Neuron (in vitro differentiated cells): ENCODE measurements at regions not wholly inside any gene's neighbourhood (a gene's known extent, or its start where the extent isn't known, plus 50 kb on each side); places are given as distances from the start of the nearest gene placed in this dataset.
"Not testable (repeated sequence)": the region's sequence is repeated elsewhere in the genome, so short reads cannot be mapped to it uniquely, and the experiment has no call there.

Source experiments
- H2AFZ ChIP-seq: one replicate; pipeline ENCODE4 v1.6.1; 2013; ENCODE audit warnings: low read depth, mild to moderate bottlenecking, inconsistent platforms, low read length, moderate library complexity
- H3K27me3 ChIP-seq: one replicate; pipeline ENCODE4 v1.6.1; 2013; ENCODE audit warnings: low read length; ENCODE audit not compliant: insufficient read depth
- H3K36me3 ChIP-seq: one replicate; pipeline ENCODE4 v1.6.1; 2013; ENCODE audit warnings: low read length; ENCODE audit not compliant: insufficient read depth
- H3K4me1 ChIP-seq: one replicate; pipeline ENCODE4 v1.6.1; 2013; ENCODE audit warnings: low read length; ENCODE audit not compliant: insufficient read depth
- H3K4me3 ChIP-seq: 2 replicates; pipeline ENCODE4 v1.5.1; 2013; ENCODE audit warnings: mild to moderate bottlenecking, low read length, moderate library complexity
- H3K9me3 ChIP-seq: one replicate; pipeline ENCODE4 v1.6.1; 2013; ENCODE audit warnings: low read length

GRCh38 chr2:13758412-13758811, 874.1 kb upstream of the LRATD1 start:
- no peaks in the 10 kb centered on the region for H3K9me3 ChIP-seq
- no peak overlapping the region for H3K4me3 ChIP-seq
- H3K4me1 ChIP-seq, result no peaks in the 10 kb centered on the region
- no peak overlapping the region for H2AFZ ChIP-seq
- H3K36me3 ChIP-seq, result no peaks in the 10 kb centered on the region
- H3K27me3 ChIP-seq, result no peaks in the 10 kb centered on the region

GRCh38 chr2:13768274-13768673, 864.2 kb upstream of the LRATD1 start:
- Histone ChIP-seq H3K4me1 (no peaks in the 10 kb centered on the region), H3K9me3 (no peaks in the 10 kb centered on the region), H3K36me3 (no peaks in the 10 kb centered on the region), H3K4me3 (no peak overlapping the region), H3K27me3 (no peaks in the 10 kb centered on the region), H2AFZ (no peak overlapping the region)

- Histone ChIP-seq H2AFZ (no peak overlapping the region), H3K4me1 (no peaks in the 10 kb centered on the region), H3K4me3 (no peak overlapping the region), H3K36me3 (no peaks in the 10 kb centered on the region), H3K9me3 (no peaks in the 10 kb centered on the region), H3K27me3 (no peaks in the 10 kb centered on the region)
Observed at GRCh38 chr2:13770279-13770678, 862.2 kb upstream of the LRATD1 start.

GRCh38 chr2:13779996-13780395, 852.5 kb upstream of the LRATD1 start:
- no peaks in the 10 kb centered on the region for H3K27me3 ChIP-seq

GRCh38 chr2:13791019-13791547, 841.4 kb upstream of the LRATD1 start:
- Histone ChIP-seq H3K27me3 (no peaks in the 10 kb centered on the region), H2AFZ (no peak overlapping the region), H3K4me1 (no peaks in the 10 kb centered on the region), H3K9me3 (no peaks in the 10 kb centered on the region), H3K4me3 (no peak overlapping the region), H3K36me3 (no peaks in the 10 kb centered on the region)

More at GRCh38 chr2:13779996-13780395, 852.5 kb upstream of the LRATD1 start:
- H3K4me1 ChIP-seq, result no peaks in the 10 kb centered on the region
- H2AFZ ChIP-seq, result no peak overlapping the region
- no peaks in the 10 kb centered on the region for H3K36me3 ChIP-seq
- H3K9me3 ChIP-seq, result no peaks in the 10 kb centered on the region
- H3K4me3 ChIP-seq, result no peak overlapping the region

- Histone ChIP-seq H3K9me3 (no peaks in the 10 kb centered on the region), H3K4me1 (no peaks in the 10 kb centered on the region), H3K4me3 (no peak overlapping the region), H2AFZ (no peak overlapping the region), H3K36me3 (no peaks in the 10 kb centered on the region), H3K27me3 (no peaks in the 10 kb centered on the region)
Observed at GRCh38 chr2:13806539-13806938, 826.0 kb upstream of the LRATD1 start.

- Histone ChIP-seq H3K4me1 (no peaks in the 10 kb centered on the region), H3K27me3 (no peaks in the 10 kb centered on the region), H3K9me3 (no peaks in the 10 kb centered on the region), H3K4me3 (no peak overlapping the region), H3K36me3 (no peaks in the 10 kb centered on the region), H2AFZ (no peak overlapping the region)
Observed at GRCh38 chr2:13813236-13813635, 819.3 kb upstream of the LRATD1 start.

- no peaks in the 10 kb centered on the region for H3K4me1 ChIP-seq
- H3K9me3 ChIP-seq, result no peaks in the 10 kb centered on the region
- no peaks in the 10 kb centered on the region for H3K36me3 ChIP-seq
- no peak overlapping the region for H2AFZ ChIP-seq
- no peak overlapping the region for H3K4me3 ChIP-seq
- H3K27me3 ChIP-seq, result no peaks in the 10 kb centered on the region
Observed at GRCh38 chr2:13818002-13818401, 814.5 kb upstream of the LRATD1 start.

- Histone ChIP-seq H3K9me3 (no peaks in the 10 kb centered on the region), H3K36me3 (no peaks in the 10 kb centered on the region), H3K4me1 (no peaks in the 10 kb centered on the region), H3K27me3 (no peaks in the 10 kb centered on the region), H2AFZ (no peak overlapping the region), H3K4me3 (no peak overlapping the region)
Observed at GRCh38 chr2:13819896-13820295, 812.6 kb upstream of the LRATD1 start.

- H3K4me1 ChIP-seq, result no peaks in the 10 kb centered on the region
- no peaks in the 10 kb centered on the region for H3K36me3 ChIP-seq
- H3K27me3 ChIP-seq, result no peaks in the 10 kb centered on the region
- no peak overlapping the region for H2AFZ ChIP-seq
- no peaks in the 10 kb centered on the region for H3K9me3 ChIP-seq
- no peak overlapping the region for H3K4me3 ChIP-seq
Observed at GRCh38 chr2:13821255-13821880, 811.1 kb upstream of the LRATD1 start.

- Histone ChIP-seq H3K27me3 (no peaks in the 10 kb centered on the region), H3K36me3 (no peaks in the 10 kb centered on the region), H3K9me3 (no peaks in the 10 kb centered on the region), H3K4me3 (no peak overlapping the region), H3K4me1 (no peaks in the 10 kb centered on the region), H2AFZ (no peak overlapping the region)
Observed at GRCh38 chr2:13822365-13822764, 810.2 kb upstream of the LRATD1 start.

- Histone ChIP-seq H3K9me3 (no peaks in the 10 kb centered on the region), H3K4me3 (no peak overlapping the region), H2AFZ (no peak overlapping the region), H3K36me3 (no peaks in the 10 kb centered on the region), H3K27me3 (no peaks in the 10 kb centered on the region), H3K4me1 (no peaks in the 10 kb centered on the region)
Observed at GRCh38 chr2:13826314-13826853, 806.1 kb upstream of the LRATD1 start.

GRCh38 chr2:13858626-13859025, 773.9 kb upstream of the LRATD1 start:
- Histone ChIP-seq H3K9me3 (no peaks in the 10 kb centered on the region), H3K36me3 (no peaks in the 10 kb centered on the region), H3K4me1 (no peaks in the 10 kb centered on the region), H2AFZ (no peak overlapping the region), H3K27me3 (no peaks in the 10 kb centered on the region), H3K4me3 (no peak overlapping the region)

- not testable (repeated sequence) for H2AFZ ChIP-seq, H3K9me3 ChIP-seq, H3K36me3 ChIP-seq, H3K27me3 ChIP-seq, H3K4me1 ChIP-seq, H3K4me3 ChIP-seq
Observed at GRCh38 chr2:13868275-13868674, 764.2 kb upstream of the LRATD1 start.
